ENCODE measurements at regions not wholly inside any gene's neighbourhood (a gene's known extent, or its start where the extent isn't known, plus 50 kb on each side); places are given as distances from the start of the nearest gene placed in this dataset.

DNA sequence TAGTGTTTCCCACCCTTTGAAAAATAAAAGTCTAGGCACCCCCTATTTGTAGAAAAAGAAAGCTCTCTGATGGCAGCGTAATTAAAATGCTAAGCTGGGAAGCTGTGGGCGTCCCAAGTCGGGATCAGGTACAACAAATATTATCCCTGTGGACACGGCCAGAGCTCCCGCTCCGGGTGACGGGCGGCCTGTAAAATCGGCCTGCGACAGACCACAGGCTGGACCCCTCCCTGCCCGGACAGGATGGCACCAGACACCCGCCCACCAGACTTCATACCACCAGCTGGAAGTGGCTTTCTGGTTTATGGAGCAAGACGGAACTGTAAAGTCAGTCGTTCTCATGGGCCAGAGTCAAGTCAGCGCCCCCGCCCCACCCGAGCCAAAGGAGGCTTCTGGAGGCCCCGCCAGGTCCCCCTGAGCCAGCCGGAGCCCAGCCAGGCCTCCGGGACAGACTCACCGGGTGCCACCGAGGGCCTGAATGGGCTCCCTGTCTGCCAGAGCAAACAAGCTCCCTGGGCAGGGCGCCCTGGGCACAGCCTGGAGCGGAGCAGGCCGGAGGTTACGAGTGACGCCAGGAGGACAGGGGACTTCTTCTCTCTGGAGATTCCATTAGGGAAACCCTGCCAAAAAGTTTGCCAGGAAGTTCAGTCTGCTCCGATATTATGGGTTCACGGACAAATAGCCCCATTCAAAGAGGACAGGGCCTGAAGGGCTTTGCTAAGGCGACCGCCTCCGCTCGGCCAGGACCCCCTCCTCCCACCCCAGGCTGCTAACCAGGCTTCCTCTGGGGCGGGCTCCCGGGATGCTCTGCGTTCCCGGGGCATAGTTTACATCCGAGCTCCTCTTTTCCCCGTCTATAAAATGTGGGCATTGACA is 173.7 kb downstream of the ERCC6L2 start (continued):
- TF ChIP-seq, protein P1, sequence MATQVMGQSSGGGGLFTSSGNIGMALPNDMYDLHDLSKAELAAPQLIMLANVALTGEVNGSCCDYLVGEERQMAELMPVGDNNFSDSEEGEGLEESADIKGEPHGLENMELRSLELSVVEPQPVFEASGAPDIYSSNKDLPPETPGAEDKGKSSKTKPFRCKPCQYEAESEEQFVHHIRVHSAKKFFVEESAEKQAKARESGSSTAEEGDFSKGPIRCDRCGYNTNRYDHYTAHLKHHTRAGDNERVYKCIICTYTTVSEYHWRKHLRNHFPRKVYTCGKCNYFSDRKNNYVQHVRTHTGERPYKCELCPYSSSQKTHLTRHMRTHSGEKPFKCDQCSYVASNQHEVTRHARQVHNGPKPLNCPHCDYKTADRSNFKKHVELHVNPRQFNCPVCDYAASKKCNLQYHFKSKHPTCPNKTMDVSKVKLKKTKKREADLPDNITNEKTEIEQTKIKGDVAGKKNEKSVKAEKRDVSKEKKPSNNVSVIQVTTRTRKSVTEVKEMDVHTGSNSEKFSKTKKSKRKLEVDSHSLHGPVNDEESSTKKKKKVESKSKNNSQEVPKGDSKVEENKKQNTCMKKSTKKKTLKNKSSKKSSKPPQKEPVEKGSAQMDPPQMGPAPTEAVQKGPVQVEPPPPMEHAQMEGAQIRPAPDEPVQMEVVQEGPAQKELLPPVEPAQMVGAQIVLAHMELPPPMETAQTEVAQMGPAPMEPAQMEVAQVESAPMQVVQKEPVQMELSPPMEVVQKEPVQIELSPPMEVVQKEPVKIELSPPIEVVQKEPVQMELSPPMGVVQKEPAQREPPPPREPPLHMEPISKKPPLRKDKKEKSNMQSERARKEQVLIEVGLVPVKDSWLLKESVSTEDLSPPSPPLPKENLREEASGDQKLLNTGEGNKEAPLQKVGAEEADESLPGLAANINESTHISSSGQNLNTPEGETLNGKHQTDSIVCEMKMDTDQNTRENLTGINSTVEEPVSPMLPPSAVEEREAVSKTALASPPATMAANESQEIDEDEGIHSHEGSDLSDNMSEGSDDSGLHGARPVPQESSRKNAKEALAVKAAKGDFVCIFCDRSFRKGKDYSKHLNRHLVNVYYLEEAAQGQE (IDR thresholded peaks at IDR 0.05; ENCODE audit: unreplicated experiment), result no peak
- TF ChIP-seq EZH2 (IDR thresholded peaks at IDR 0.05; ENCODE audit: low read depth, unreplicated experiment) (no peak), NANOG (IDR thresholded peaks at IDR 0.05; ENCODE audit: borderline replicate concordance) (no peak), POLR2AphosphoS5 (IDR thresholded peaks at IDR 0.05; ENCODE audit: low read depth) (no peak), STAT1 (IDR thresholded peaks at IDR 0.05; ENCODE audit: unreplicated experiment) (no peak), JUNB (IDR thresholded peaks at IDR 0.05; ENCODE audit: unreplicated experiment) (no peak)
- TF ChIP-seq, protein P2, sequence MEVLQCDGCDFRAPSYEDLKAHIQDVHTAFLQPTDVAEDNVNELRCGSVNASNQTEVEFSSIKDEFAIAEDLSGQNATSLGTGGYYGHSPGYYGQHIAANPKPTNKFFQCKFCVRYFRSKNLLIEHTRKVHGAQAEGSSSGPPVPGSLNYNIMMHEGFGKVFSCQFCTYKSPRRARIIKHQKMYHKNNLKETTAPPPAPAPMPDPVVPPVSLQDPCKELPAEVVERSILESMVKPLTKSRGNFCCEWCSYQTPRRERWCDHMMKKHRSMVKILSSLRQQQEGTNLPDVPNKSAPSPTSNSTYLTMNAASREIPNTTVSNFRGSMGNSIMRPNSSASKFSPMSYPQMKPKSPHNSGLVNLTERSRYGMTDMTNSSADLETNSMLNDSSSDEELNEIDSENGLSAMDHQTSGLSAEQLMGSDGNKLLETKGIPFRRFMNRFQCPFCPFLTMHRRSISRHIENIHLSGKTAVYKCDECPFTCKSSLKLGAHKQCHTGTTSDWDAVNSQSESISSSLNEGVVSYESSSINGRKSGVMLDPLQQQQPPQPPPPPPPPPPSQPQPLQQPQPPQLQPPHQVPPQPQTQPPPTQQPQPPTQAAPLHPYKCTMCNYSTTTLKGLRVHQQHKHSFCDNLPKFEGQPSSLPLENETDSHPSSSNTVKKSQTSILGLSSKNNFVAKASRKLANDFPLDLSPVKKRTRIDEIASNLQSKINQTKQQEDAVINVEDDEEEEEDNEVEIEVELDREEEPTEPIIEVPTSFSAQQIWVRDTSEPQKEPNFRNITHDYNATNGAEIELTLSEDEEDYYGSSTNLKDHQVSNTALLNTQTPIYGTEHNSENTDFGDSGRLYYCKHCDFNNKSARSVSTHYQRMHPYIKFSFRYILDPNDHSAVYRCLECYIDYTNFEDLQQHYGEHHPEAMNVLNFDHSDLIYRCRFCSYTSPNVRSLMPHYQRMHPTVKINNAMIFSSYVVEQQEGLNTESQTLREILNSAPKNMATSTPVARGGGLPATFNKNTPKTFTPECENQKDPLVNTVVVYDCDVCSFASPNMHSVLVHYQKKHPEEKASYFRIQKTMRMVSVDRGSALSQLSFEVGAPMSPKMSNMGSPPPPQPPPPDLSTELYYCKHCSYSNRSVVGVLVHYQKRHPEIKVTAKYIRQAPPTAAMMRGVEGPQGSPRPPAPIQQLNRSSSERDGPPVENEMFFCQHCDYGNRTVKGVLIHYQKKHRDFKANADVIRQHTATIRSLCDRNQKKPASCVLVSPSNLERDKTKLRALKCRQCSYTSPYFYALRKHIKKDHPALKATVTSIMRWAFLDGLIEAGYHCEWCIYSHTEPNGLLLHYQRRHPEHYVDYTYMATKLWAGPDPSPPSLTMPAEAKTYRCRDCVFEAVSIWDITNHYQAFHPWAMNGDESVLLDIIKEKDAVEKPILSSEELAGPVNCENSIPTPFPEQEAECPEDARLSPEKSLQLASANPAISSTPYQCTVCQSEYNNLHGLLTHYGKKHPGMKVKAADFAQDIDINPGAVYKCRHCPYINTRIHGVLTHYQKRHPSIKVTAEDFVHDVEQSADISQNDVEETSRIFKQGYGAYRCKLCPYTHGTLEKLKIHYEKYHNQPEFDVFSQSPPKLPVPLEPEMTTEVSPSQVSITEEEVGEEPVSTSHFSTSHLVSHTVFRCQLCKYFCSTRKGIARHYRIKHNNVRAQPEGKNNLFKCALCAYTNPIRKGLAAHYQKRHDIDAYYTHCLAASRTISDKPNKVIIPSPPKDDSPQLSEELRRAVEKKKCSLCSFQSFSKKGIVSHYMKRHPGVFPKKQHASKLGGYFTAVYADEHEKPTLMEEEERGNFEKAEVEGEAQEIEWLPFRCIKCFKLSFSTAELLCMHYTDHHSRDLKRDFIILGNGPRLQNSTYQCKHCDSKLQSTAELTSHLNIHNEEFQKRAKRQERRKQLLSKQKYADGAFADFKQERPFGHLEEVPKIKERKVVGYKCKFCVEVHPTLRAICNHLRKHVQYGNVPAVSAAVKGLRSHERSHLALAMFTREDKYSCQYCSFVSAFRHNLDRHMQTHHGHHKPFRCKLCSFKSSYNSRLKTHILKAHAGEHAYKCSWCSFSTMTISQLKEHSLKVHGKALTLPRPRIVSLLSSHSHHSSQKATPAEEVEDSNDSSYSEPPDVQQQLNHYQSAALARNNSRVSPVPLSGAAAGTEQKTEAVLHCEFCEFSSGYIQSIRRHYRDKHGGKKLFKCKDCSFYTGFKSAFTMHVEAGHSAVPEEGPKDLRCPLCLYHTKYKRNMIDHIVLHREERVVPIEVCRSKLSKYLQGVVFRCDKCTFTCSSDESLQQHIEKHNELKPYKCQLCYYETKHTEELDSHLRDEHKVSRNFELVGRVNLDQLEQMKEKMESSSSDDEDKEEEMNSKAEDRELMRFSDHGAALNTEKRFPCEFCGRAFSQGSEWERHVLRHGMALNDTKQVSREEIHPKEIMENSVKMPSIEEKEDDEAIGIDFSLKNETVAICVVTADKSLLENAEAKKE (CRISPR knock-in tag; IDR thresholded peaks at IDR 0.05), result no peak
